K562 (cell line): ENCODE measurements at regions not wholly inside any gene's neighbourhood (a gene's known extent, or its start where the extent isn't known, plus 50 kb on each side); places are given as distances from the start of the nearest gene placed in this dataset.

Experiments used
- ATAC-seq: fragments of 200-7000 bp; cut with Tn5 transposase; 3 replicates; pipeline ENCODE4 v1.9.1; 2020; ENCODE audit warnings: moderate library complexity
- BruUV-seq: library from RNA; stranded (reverse); fragments of 400-500 nt; replicated peaks from 2 replicates; lab custom pipeline; 2021; lab: Mats Ljungman, UMichigan
- CTCF ChIA-PET: fragments of 300-600 bp; formaldehyde crosslinking; extraction: SDS; loops from one replicate; lab custom pipeline; 2021; ENCODE audit warnings: low intra/inter-chr PET ratio; lab: Yijun Ruan, JAX
- POLR2A ChIA-PET: fragments of 300-600, 350-650 bp; sonication (Branson Sonifier 250); formaldehyde crosslinking; extraction: SDS; loops from one replicate; lab custom pipeline; 2021; ENCODE audit warnings: antibody characterized with exemption, inconsistent platforms; lab: Yijun Ruan, JAX
- DNase-seq, 4 experiments: peaks; one replicate each; pipeline versions ENCODE4 v3.0.0 to v3.0.0-alpha.2; 2011 to 2018; ENCODE audit warnings: low spot score in 3 of 4, mixed read lengths in 3 of 4; ENCODE audit errors: extremely low read depth in 1 of 4
- FAIRE-seq: peaks from 2 replicates; lab custom pipeline; 2011; peaks lifted over from hg19 to GRCh38; lab: Jason Lieb, UNC
- H2AFZ ChIP-seq: 2 replicates; pipeline ENCODE4 v1.6.0; 2011; ENCODE audit warnings: low read depth, low read length, control low read depth, inconsistent platforms
- H3K27ac ChIP-seq: fragments of 200-600 bp; 3 replicates; pipeline ENCODE4 v1.8.0; 2011; ENCODE audit warnings: low read depth, mild to moderate bottlenecking, control low read depth, inconsistent platforms, low read length, moderate library complexity, mixed read lengths; ENCODE audit errors: extremely low read depth
- H3K27me3 ChIP-seq, 2 experiments: fragments of 300-600 bp in 1 of 2; 2 replicates in 1 of 2; 3 replicates in 1 of 2; pipeline versions ENCODE4 v1.6.0 to v1.8.0; 2011; ENCODE audit warnings: inconsistent platforms in 2 of 2, low read length in 2 of 2, mild to moderate bottlenecking in 1 of 2, mixed read lengths in 1 of 2, moderate library complexity in 1 of 2; ENCODE audit not compliant: control insufficient read depth in 2 of 2, insufficient read depth in 2 of 2
- H3K36me3 ChIP-seq: fragments of 300-600 bp; 3 replicates; pipeline ENCODE4 v1.8.0; 2011; ENCODE audit warnings: mild to moderate bottlenecking, low read length, inconsistent platforms; ENCODE audit not compliant: control insufficient read depth, insufficient read depth
- H3K4me1 ChIP-seq, 2 experiments: fragments of 200-600 bp in 1 of 2; replicated peaks in 1 of 2; 2 replicates in 1 of 2; 3 replicates in 1 of 2; pipeline versions ENCODE4 v1.5.1 to v1.8.0; 2011; ENCODE audit warnings: inconsistent platforms in 2 of 2, low read length in 2 of 2, mild to moderate bottlenecking in 1 of 2, mixed read lengths in 1 of 2, moderate library complexity in 1 of 2; ENCODE audit not compliant: control insufficient read depth in 2 of 2, insufficient read depth in 2 of 2
- H3K4me2 ChIP-seq: 2 replicates; pipeline ENCODE4 v1.6.1; 2011; ENCODE audit warnings: low read length, control low read depth, inconsistent platforms, mixed read lengths; ENCODE audit not compliant: insufficient read depth
- H3K4me3 ChIP-seq: fragments of 200-600 bp; sonication (generic), shearing (Covaris generic); 2 replicates; pipeline ENCODE4 v1.5.1; 2016; ENCODE audit warnings: control low read depth, inconsistent platforms
- H3K79me2 ChIP-seq: fragments of 200-600 bp; 3 replicates; pipeline ENCODE4 v1.8.0; 2011; ENCODE audit warnings: low read length, inconsistent platforms; ENCODE audit not compliant: control insufficient read depth, insufficient read depth
- H3K9ac ChIP-seq, 2 experiments: 2 replicates each; pipeline versions ENCODE4 v1.6.0 to v1.6.1; 2011; ENCODE audit warnings: low read depth in 2 of 2, low read length in 2 of 2, control low read depth in 1 of 2, inconsistent platforms in 1 of 2, mild to moderate bottlenecking in 1 of 2, mixed read lengths in 1 of 2; ENCODE audit not compliant: insufficient read depth in 1 of 2
- H3K9me1 ChIP-seq: one replicate; pipeline ENCODE4 v1.6.0; 2011; ENCODE audit warnings: inconsistent platforms, mild to moderate bottlenecking, low read length, moderate library complexity; ENCODE audit not compliant: control insufficient read depth, insufficient read depth
- H3K9me3 ChIP-seq: replicated peaks from 2 replicates; pipeline ENCODE4 v1.5.1; 2011; ENCODE audit warnings: low read depth, low read length, inconsistent platforms; ENCODE audit not compliant: control insufficient read depth, insufficient read depth
- H4K20me1 ChIP-seq: replicated peaks from 2 replicates; pipeline ENCODE4 v1.6.1; 2011; ENCODE audit warnings: low read length, inconsistent platforms, mixed read lengths; ENCODE audit not compliant: control insufficient read depth, insufficient read depth
- GABPB1 ChIP-seq: sonication (generic); formaldehyde crosslinking; IDR thresholded peaks from 2 replicates; pipeline ENCODE4 v1.8.0; 2022; ENCODE audit warnings: mild to moderate bottlenecking, missing genetic modification reagents
- HSF4 ChIP-seq: fragments of 250-450 bp; sonication (Bioruptor Pico); IDR thresholded peaks from 2 replicates; pipeline ENCODE4 v2.1.2; 2022; ENCODE audit warnings: mild to moderate bottlenecking, moderate library complexity, borderline replicate concordance
- NR2C2 ChIP-seq, 2 experiments: fragments of 200-800 bp in 1 of 2; sonication (Bioruptor generic) in 1 of 2; sonication (generic) in 1 of 2; formaldehyde crosslinking in 1 of 2; IDR thresholded peaks; 2 replicates each; pipeline versions ENCODE4 v1.6.1 to v1.8.0; 2016 to 2022; ENCODE audit warnings: mild to moderate bottlenecking in 1 of 2, missing compliant biosample characterization in 1 of 2, missing genetic modification characterization in 1 of 2, missing genetic modification reagents in 1 of 2
- SIRT6 ChIP-seq: IDR thresholded peaks from one replicate; pipeline ENCODE4 v1.6.1; 2012; ENCODE audit warnings: low read depth, mild to moderate bottlenecking, control low read depth, inconsistent platforms, low read length, moderate library complexity
- SOX6 ChIP-seq: fragments of 450-650 bp; IDR thresholded peaks from 2 replicates; pipeline ENCODE4 v1.6.1; 2014; ENCODE audit warnings: mild to moderate bottlenecking
- TEAD4 ChIP-seq, 2 experiments: sonication (generic) in 1 of 2; formaldehyde crosslinking in 1 of 2; IDR thresholded peaks; 2 replicates each; pipeline versions ENCODE4 v1.6.1 to v1.8.0; 2012 to 2022; ENCODE audit warnings: borderline replicate concordance in 1 of 2, inconsistent platforms in 1 of 2, low read length in 1 of 2, mild to moderate bottlenecking in 1 of 2, missing genetic modification reagents in 1 of 2
- ZNF232 ChIP-seq: sonication (generic); formaldehyde crosslinking; IDR thresholded peaks from 2 replicates; pipeline ENCODE4 v1.8.0; 2022; ENCODE audit warnings: mild to moderate bottlenecking, missing genetic modification reagents
- ZNF3 ChIP-seq: fragments of 250-450 bp; sonication (Bioruptor Pico); IDR thresholded peaks from 2 replicates; pipeline ENCODE4 v1.5.0; 2021; ENCODE audit warnings: mild to moderate bottlenecking, moderate library complexity
- WGBS: fragments of 100-300 bp; shearing (Covaris generic); methylation state at CpG from one replicate; pipeline ENCODE4 v1.1.6; 2016; ENCODE audit warnings: low coverage, mixed read lengths; ENCODE audit not compliant: insufficient coverage; ENCODE audit errors: missing lambda C conversion rate; 5-methylcytosine and 5-hydroxymethylcytosine counted together
- in situ Hi-C: fragments of 300-500 bp; cut with MboI; formaldehyde crosslinking; loops from 4 replicates; pipeline ENCODE4 v1.15.0; 2018; ENCODE audit warnings: inconsistent platforms, mixed read lengths
- intact Hi-C: fragments of 100-400 bp; cut with micrococcal nuclease; formaldehyde crosslinking; loops from 2 replicates; pipeline ENCODE4 v1.14.2; 2022
- TF ChIP-seq, protein P1 (sequence below): fragments of 250-450 bp; sonication (Bioruptor Pico); IDR thresholded peaks from 2 replicates; pipeline ENCODE4 v1.4.0; 2020; ENCODE audit warnings: mild to moderate bottlenecking, moderate library complexity
- TF ChIP-seq, protein P2 (sequence below): fragments of 450-650 bp; IDR thresholded peaks from 2 replicates; pipeline ENCODE4 v1.7.1; 2018; ENCODE audit warnings: mild to moderate bottlenecking, low read depth; ENCODE audit not compliant: partially characterized antibody
- TF ChIP-seq, protein P3 (sequence below): fragments of 450-650 bp; IDR thresholded peaks from 2 replicates; pipeline ENCODE4 v1.7.0; 2016; ENCODE audit warnings: borderline replicate concordance
- TF ChIP-seq, protein P4 (sequence below): sonication (generic); formaldehyde crosslinking; IDR thresholded peaks from 2 replicates; pipeline ENCODE4 v1.8.0; 2022; ENCODE audit warnings: missing genetic modification reagents, mild to moderate bottlenecking, moderate library complexity, borderline replicate concordance
- TF ChIP-seq, protein P5 (sequence below), 2 experiments: fragments of 450-650 bp in 1 of 2; sonication (generic) in 1 of 2; formaldehyde crosslinking in 1 of 2; IDR thresholded peaks in 1 of 2; conservative IDR thresholded peaks in 1 of 2; 2 replicates each; pipeline versions ENCODE4 v1.6.1 to v1.8.1; 2016 to 2023; ENCODE audit warnings: mild to moderate bottlenecking in 2 of 2, moderate library complexity in 2 of 2, inconsistent platforms in 1 of 2, missing genetic modification reagents in 1 of 2

DNA sequence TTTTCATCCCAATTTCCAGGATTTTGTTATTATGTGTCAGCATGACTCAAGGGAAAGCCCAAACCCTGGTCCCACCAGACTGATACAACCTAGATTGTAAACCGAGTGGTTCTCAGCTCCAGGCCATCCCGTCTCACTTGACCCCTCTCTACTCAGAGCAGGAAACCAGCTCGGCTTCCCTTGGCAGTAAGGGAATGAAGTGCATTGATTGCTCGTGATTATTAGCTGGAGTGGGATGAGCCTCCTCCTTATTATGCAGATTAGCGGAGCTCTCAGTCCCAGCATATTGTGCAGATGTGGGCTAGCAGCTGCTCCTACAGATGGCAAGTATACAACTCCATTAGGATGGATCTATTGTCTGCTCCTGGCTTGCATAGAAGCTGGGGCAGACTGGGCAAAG, 167.6 kb downstream of the LNPK start:
- Histone ChIP-seq H4K20me1 (no peaks in the 10 kb centered on the region), H3K9ac (no peak overlapping the region), H3K36me3 (no peaks in the 10 kb centered on the region), H3K27me3 (peaks cover 5 to 8% of the 10 kb centered on the region in 2 experiments; a peak in 4 of 5 replicates), H3K79me2 (no peaks in the 10 kb centered on the region), H3K9me1 (no peaks in the 10 kb centered on the region), H3K4me1 (no peaks in the 10 kb centered on the region), H3K9me3 (no peaks in the 10 kb centered on the region), H3K27ac (no peak overlapping the region), H2AFZ (no peak overlapping the region), H3K4me3 (no peak overlapping the region), H3K4me2 (no peak overlapping the region)
- in situ Hi-C loops, result no loop called here
- ChIA-PET POLR2A (interaction anchor here (0.5 to 1.2 kb wide), 2 partner anchors 30 to 105 kb away, joined by 4 read pairs; no protein-coding TSS in a partner anchor), CTCF (no interaction called here)
- 0% methylated on average over 5 of the region's 5 CpGs for WGBS
- FAIRE-seq (no peak), DNase-seq (no peak), ATAC-seq (no peak)
- BruUV-seq, result no TSS peak
- intact Hi-C loops, result no loop called here
- TF ChIP-seq SOX6, result no peak
- no peak for TF ChIP-seq ZNF232 (CRISPR knock-in tag)
- TF ChIP-seq, protein P1, sequence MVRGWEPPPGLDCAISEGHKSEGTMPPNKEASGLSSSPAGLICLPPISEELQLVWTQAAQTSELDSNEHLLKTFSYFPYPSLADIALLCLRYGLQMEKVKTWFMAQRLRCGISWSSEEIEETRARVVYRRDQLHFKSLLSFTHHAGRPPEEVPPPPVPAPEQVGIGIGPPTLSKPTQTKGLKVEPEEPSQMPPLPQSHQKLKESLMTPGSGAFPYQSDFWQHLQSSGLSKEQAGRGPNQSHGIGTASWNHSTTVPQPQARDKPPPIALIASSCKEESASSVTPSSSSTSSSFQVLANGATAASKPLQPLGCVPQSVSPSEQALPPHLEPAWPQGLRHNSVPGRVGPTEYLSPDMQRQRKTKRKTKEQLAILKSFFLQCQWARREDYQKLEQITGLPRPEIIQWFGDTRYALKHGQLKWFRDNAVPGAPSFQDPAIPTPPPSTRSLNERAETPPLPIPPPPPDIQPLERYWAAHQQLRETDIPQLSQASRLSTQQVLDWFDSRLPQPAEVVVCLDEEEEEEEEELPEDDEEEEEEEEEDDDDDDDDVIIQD (CRISPR knock-in tag), result no peak
- no peak for TF ChIP-seq ZNF3 (CRISPR knock-in tag)
- TF ChIP-seq TEAD4 (IDR thresholded peaks at IDR 0.05; ENCODE audit: low read length), result no peak
- TF ChIP-seq TEAD4 (CRISPR knock-in tag; IDR thresholded peaks at IDR 0.05; ENCODE audit: borderline replicate concordance), result no peak
- TF ChIP-seq, protein P2, sequence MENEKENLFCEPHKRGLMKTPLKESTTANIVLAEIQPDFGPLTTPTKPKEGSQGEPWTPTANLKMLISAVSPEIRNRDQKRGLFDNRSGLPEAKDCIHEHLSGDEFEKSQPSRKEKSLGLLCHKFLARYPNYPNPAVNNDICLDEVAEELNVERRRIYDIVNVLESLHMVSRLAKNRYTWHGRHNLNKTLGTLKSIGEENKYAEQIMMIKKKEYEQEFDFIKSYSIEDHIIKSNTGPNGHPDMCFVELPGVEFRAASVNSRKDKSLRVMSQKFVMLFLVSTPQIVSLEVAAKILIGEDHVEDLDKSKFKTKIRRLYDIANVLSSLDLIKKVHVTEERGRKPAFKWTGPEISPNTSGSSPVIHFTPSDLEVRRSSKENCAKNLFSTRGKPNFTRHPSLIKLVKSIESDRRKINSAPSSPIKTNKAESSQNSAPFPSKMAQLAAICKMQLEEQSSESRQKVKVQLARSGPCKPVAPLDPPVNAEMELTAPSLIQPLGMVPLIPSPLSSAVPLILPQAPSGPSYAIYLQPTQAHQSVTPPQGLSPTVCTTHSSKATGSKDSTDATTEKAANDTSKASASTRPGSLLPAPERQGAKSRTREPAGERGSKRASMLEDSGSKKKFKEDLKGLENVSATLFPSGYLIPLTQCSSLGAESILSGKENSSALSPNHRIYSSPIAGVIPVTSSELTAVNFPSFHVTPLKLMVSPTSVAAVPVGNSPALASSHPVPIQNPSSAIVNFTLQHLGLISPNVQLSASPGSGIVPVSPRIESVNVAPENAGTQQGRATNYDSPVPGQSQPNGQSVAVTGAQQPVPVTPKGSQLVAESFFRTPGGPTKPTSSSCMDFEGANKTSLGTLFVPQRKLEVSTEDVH, result no peak
- TF ChIP-seq, protein P3, sequence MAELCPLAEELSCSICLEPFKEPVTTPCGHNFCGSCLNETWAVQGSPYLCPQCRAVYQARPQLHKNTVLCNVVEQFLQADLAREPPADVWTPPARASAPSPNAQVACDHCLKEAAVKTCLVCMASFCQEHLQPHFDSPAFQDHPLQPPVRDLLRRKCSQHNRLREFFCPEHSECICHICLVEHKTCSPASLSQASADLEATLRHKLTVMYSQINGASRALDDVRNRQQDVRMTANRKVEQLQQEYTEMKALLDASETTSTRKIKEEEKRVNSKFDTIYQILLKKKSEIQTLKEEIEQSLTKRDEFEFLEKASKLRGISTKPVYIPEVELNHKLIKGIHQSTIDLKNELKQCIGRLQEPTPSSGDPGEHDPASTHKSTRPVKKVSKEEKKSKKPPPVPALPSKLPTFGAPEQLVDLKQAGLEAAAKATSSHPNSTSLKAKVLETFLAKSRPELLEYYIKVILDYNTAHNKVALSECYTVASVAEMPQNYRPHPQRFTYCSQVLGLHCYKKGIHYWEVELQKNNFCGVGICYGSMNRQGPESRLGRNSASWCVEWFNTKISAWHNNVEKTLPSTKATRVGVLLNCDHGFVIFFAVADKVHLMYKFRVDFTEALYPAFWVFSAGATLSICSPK, result no peak
- no peak for TF ChIP-seq SIRT6
- TF ChIP-seq, protein P4, sequence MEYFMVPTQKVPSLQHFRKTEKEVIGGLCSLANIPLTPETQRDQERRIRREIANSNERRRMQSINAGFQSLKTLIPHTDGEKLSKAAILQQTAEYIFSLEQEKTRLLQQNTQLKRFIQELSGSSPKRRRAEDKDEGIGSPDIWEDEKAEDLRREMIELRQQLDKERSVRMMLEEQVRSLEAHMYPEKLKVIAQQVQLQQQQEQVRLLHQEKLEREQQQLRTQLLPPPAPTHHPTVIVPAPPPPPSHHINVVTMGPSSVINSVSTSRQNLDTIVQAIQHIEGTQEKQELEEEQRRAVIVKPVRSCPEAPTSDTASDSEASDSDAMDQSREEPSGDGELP (CRISPR knock-in tag), result no peak
- no peak for TF ChIP-seq GABPB1
- TF ChIP-seq HSF4 (CRISPR knock-in tag), result no peak
- no peak for TF ChIP-seq NR2C2 (CRISPR knock-in tag; IDR thresholded peaks at IDR 0.05)
- TF ChIP-seq NR2C2 (tag; IDR thresholded peaks at IDR 0.05), result no peak
- TF ChIP-seq, protein P5, sequence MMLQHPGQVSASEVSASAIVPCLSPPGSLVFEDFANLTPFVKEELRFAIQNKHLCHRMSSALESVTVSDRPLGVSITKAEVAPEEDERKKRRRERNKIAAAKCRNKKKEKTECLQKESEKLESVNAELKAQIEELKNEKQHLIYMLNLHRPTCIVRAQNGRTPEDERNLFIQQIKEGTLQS (IDR thresholded peaks at IDR 0.05), result no peak
- TF ChIP-seq, protein P5 (CRISPR knock-in tag; conservative IDR thresholded peaks at IDR 0.05), result no peak
